ENCODE measurements at regions not wholly inside any gene's neighbourhood (a gene's known extent, or its start where the extent isn't known, plus 50 kb on each side); places are given as distances from the start of the nearest gene placed in this dataset.

GRCh38 chr5:64110222-64110621 lies 55.4 kb upstream of the RNF180 start:
- Histone ChIP-seq H4K20me1 (ENCODE audit: insufficient read depth) (no peaks in the 10 kb centered on the region), H3K9ac (no peak overlapping the region), H2AFZ (ENCODE audit: low read depth) (no peak overlapping the region), H3K4me2 (no peak overlapping the region), H3K36me3 (ENCODE audit: insufficient read depth) (no peaks in the 10 kb centered on the region), H3K4me1 (ENCODE audit: low read depth, poor library complexity, severe bottlenecking) (no peaks in the 10 kb centered on the region), H3K27ac (no peak overlapping the region), H3K4me3 (IDR thresholded peaks at IDR 0.05; ENCODE audit: insufficient read depth, low read depth, low read length) (no peak overlapping the region), H3K79me2 (ENCODE audit: insufficient read depth, low read depth) (no peaks in the 10 kb centered on the region), H3K27me3 (ENCODE audit: insufficient read depth, low read depth) (no peaks in the 10 kb centered on the region)
- TF ChIP-seq, protein P1, sequence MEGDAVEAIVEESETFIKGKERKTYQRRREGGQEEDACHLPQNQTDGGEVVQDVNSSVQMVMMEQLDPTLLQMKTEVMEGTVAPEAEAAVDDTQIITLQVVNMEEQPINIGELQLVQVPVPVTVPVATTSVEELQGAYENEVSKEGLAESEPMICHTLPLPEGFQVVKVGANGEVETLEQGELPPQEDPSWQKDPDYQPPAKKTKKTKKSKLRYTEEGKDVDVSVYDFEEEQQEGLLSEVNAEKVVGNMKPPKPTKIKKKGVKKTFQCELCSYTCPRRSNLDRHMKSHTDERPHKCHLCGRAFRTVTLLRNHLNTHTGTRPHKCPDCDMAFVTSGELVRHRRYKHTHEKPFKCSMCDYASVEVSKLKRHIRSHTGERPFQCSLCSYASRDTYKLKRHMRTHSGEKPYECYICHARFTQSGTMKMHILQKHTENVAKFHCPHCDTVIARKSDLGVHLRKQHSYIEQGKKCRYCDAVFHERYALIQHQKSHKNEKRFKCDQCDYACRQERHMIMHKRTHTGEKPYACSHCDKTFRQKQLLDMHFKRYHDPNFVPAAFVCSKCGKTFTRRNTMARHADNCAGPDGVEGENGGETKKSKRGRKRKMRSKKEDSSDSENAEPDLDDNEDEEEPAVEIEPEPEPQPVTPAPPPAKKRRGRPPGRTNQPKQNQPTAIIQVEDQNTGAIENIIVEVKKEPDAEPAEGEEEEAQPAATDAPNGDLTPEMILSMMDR (conservative IDR thresholded peaks at IDR 0.05; ENCODE audit: low read depth, low read length): no peak

- H4K20me1 ChIP-seq (ENCODE audit: insufficient read depth): no peaks in the 10 kb centered on the region
- no peak overlapping the region for H2AFZ ChIP-seq (ENCODE audit: low read depth)
- TF ChIP-seq, protein P1 (conservative IDR thresholded peaks at IDR 0.05; ENCODE audit: low read depth, low read length): no peak
- no peaks in the 10 kb centered on the region for H3K36me3 ChIP-seq (ENCODE audit: insufficient read depth)
- no peak overlapping the region for H3K4me2 ChIP-seq
- H3K4me1 ChIP-seq (ENCODE audit: low read depth, poor library complexity, severe bottlenecking): no peaks in the 10 kb centered on the region
- no peak overlapping the region for H3K9ac ChIP-seq
- H3K27ac ChIP-seq: no peak overlapping the region
- no peaks in the 10 kb centered on the region for H3K27me3 ChIP-seq (ENCODE audit: insufficient read depth, low read depth)
- H3K4me3 ChIP-seq (IDR thresholded peaks at IDR 0.05; ENCODE audit: insufficient read depth, low read depth, low read length): no peak overlapping the region
- no peaks in the 10 kb centered on the region for H3K79me2 ChIP-seq (ENCODE audit: insufficient read depth, low read depth)
Measured at GRCh38 chr5:64108674-64109073, 57.0 kb upstream of the RNF180 start.

GRCh38 chr5:64100203-64100602 lies 65.4 kb upstream of the RNF180 start:
- Histone ChIP-seq H3K27me3 (ENCODE audit: insufficient read depth, low read depth) (no peaks in the 10 kb centered on the region), H3K79me2 (ENCODE audit: insufficient read depth, low read depth) (no peaks in the 10 kb centered on the region), H3K36me3 (ENCODE audit: insufficient read depth) (no peaks in the 10 kb centered on the region), H2AFZ (ENCODE audit: low read depth) (no peak overlapping the region), H3K4me1 (ENCODE audit: low read depth, poor library complexity, severe bottlenecking) (no peaks in the 10 kb centered on the region), H3K4me2 (no peak overlapping the region), H3K27ac (no peak overlapping the region), H3K9ac (no peak overlapping the region), H4K20me1 (ENCODE audit: insufficient read depth) (no peaks in the 10 kb centered on the region), H3K4me3 (IDR thresholded peaks at IDR 0.05; ENCODE audit: insufficient read depth, low read depth, low read length) (no peak overlapping the region)
- TF ChIP-seq, protein P1 (conservative IDR thresholded peaks at IDR 0.05; ENCODE audit: low read depth, low read length): no peak

GRCh38 chr5:64096771-64097170 lies 68.9 kb upstream of the RNF180 start:
- no peak overlapping the region for H2AFZ ChIP-seq (ENCODE audit: low read depth)
- H3K36me3 ChIP-seq (ENCODE audit: insufficient read depth): no peaks in the 10 kb centered on the region
- no peaks in the 10 kb centered on the region for H4K20me1 ChIP-seq (ENCODE audit: insufficient read depth)
- TF ChIP-seq, protein P1 (conservative IDR thresholded peaks at IDR 0.05; ENCODE audit: low read depth, low read length): no peak
- H3K4me3 ChIP-seq (IDR thresholded peaks at IDR 0.05; ENCODE audit: insufficient read depth, low read depth, low read length): no peak overlapping the region
- H3K4me1 ChIP-seq (ENCODE audit: low read depth, poor library complexity, severe bottlenecking): no peaks in the 10 kb centered on the region
- no peak overlapping the region for H3K27ac ChIP-seq
- H3K9ac ChIP-seq: no peak overlapping the region
- no peaks in the 10 kb centered on the region for H3K79me2 ChIP-seq (ENCODE audit: insufficient read depth, low read depth)
- no peaks in the 10 kb centered on the region for H3K27me3 ChIP-seq (ENCODE audit: insufficient read depth, low read depth)
- H3K4me2 ChIP-seq: no peak overlapping the region

Measured in KMS-11 (cell line).